GM23338 (cell line): ENCODE measurements at regions not wholly inside any gene's neighbourhood (a gene's known extent, or its start where the extent isn't known, plus 50 kb on each side); places are given as distances from the start of the nearest gene placed in this dataset.
"Not testable (repeated sequence)": the region's sequence is repeated elsewhere in the genome, so short reads cannot be mapped to it uniquely, and the experiment has no call there.

ENCODE experiments used
- ATAC-seq: fragments of 200-7000 bp; cut with Tn5 transposase; 3 replicates; pipeline ENCODE4 v1.9.1; 2020
- DNase-seq: peaks from one replicate; pipeline ENCODE4 v3.0.0-alpha.2; 2015; ENCODE audit warnings: low spot score
- H2AFZ ChIP-seq: fragments of 200-600 bp; sonication (generic); 2 replicates; pipeline ENCODE4 v1.8.0; 2016; ENCODE audit warnings: antibody characterized with exemption, mild to moderate bottlenecking, moderate library complexity
- H3F3A ChIP-seq: fragments of 200-600 bp; sonication (generic); replicated peaks from 2 replicates; pipeline ENCODE4 v1.8.0; 2017; ENCODE audit warnings: antibody characterized with exemption, mixed run types, low read depth
- H3K27ac ChIP-seq: fragments of 200-600 bp; sonication (generic); 2 replicates; pipeline ENCODE4 v1.6.1; 2016; ENCODE audit warnings: low read depth
- H3K27me3 ChIP-seq: fragments of 200-600 bp; sonication (generic); 2 replicates; pipeline ENCODE4 v1.8.0; 2016; ENCODE audit warnings: mild to moderate bottlenecking, mixed run types, moderate library complexity; ENCODE audit not compliant: insufficient read depth
- H3K36me3 ChIP-seq: fragments of 200-600 bp; sonication (generic); 2 replicates; pipeline ENCODE4 v1.8.0; 2016; ENCODE audit warnings: mild to moderate bottlenecking; ENCODE audit not compliant: insufficient read depth
- H3K4me1 ChIP-seq: fragments of 200-600 bp; sonication (generic); 2 replicates; pipeline ENCODE4 v1.8.0; 2016; ENCODE audit warnings: mild to moderate bottlenecking, moderate library complexity; ENCODE audit not compliant: insufficient read depth
- H3K4me2 ChIP-seq: fragments of 200-600 bp; sonication (generic); 2 replicates; pipeline ENCODE4 v1.7.1; 2017; ENCODE audit warnings: mixed run types
- H3K4me3 ChIP-seq: fragments of 200-600 bp; sonication (generic); 2 replicates; pipeline ENCODE4 v1.6.1; 2016; ENCODE audit warnings: mixed run types
- H3K79me2 ChIP-seq: fragments of 200-600 bp; sonication (generic); replicated peaks from 2 replicates; pipeline ENCODE4 v1.8.0; 2017; ENCODE audit warnings: mild to moderate bottlenecking; ENCODE audit not compliant: insufficient read depth
- H3K9me2 ChIP-seq: fragments of 200-600 bp; sonication (generic); 2 replicates; pipeline ENCODE4 v1.8.0; 2017; ENCODE audit not compliant: insufficient read depth
- H4K20me1 ChIP-seq: fragments of 200-600 bp; sonication (generic); replicated peaks from 2 replicates; pipeline ENCODE4 v1.8.0; 2017; ENCODE audit warnings: mild to moderate bottlenecking; ENCODE audit not compliant: insufficient read depth
- H3K27ac Mint-ChIP-seq: 2 replicates; pipeline ENCODE4 v1.8.0; 2020; ENCODE audit warnings: inconsistent platforms, mild to moderate bottlenecking, moderate library complexity, mixed read lengths
- H3K27me3 Mint-ChIP-seq: 3 replicates; pipeline ENCODE4 v1.8.0; 2022; ENCODE audit warnings: low read depth, mild to moderate bottlenecking, moderate library complexity, mixed read lengths, inconsistent platforms; ENCODE audit not compliant: insufficient read depth, poor library complexity
- H3K36me3 Mint-ChIP-seq: 3 replicates; pipeline ENCODE4 v1.8.0; 2021; ENCODE audit warnings: low read depth, mild to moderate bottlenecking, inconsistent platforms, moderate library complexity, mixed read lengths
- H3K4me1 Mint-ChIP-seq: 3 replicates; pipeline ENCODE4 v1.8.0; 2020; ENCODE audit warnings: mild to moderate bottlenecking, inconsistent platforms, mixed read lengths
- H3K4me3 Mint-ChIP-seq: 3 replicates; pipeline ENCODE4 v1.8.0; 2021; ENCODE audit warnings: moderate library complexity, mild to moderate bottlenecking, inconsistent platforms, mixed read lengths
- H3K9me3 Mint-ChIP-seq: 3 replicates; pipeline ENCODE4 v1.8.0; 2020; ENCODE audit warnings: moderate library complexity, mild to moderate bottlenecking, inconsistent platforms, mixed read lengths
- CREB1 ChIP-seq: fragments of 250-450 bp; sonication (Bioruptor Pico); IDR thresholded peaks from 2 replicates; pipeline ENCODE4 v1.5.0; 2020; ENCODE audit warnings: low read depth, mild to moderate bottlenecking, moderate library complexity
- ETS1 ChIP-seq: IDR thresholded peaks from 2 replicates; pipeline ENCODE4 v1.6.1; 2016; ENCODE audit warnings: antibody characterized with exemption
- EZH2 ChIP-seq: fragments of 200-600 bp; sonication (generic); IDR thresholded peaks from one replicate; pipeline ENCODE4 v1.8.0; 2017; ENCODE audit warnings: antibody characterized with exemption, mild to moderate bottlenecking, low read depth; ENCODE audit not compliant: unreplicated experiment
- EZH2phosphoT487 ChIP-seq: fragments of 200-600 bp; sonication (generic); IDR thresholded peaks from one replicate; pipeline ENCODE4 v1.8.1; 2018; ENCODE audit warnings: antibody characterized with exemption; ENCODE audit not compliant: unreplicated experiment
- JUNB ChIP-seq: IDR thresholded peaks from one replicate; pipeline ENCODE4 v1.6.1; 2016; ENCODE audit warnings: antibody characterized with exemption; ENCODE audit not compliant: unreplicated experiment
- NANOG ChIP-seq: IDR thresholded peaks from 2 replicates; pipeline ENCODE4 v1.6.1; 2016; ENCODE audit warnings: antibody characterized with exemption, borderline replicate concordance
- POLR2AphosphoS5 ChIP-seq: IDR thresholded peaks from 2 replicates; pipeline ENCODE4 v1.6.1; 2016; ENCODE audit warnings: antibody characterized with exemption, low read depth
- STAT1 ChIP-seq: IDR thresholded peaks from one replicate; pipeline ENCODE4 v1.6.1; 2016; ENCODE audit warnings: antibody characterized with exemption; ENCODE audit not compliant: unreplicated experiment
- ZNF114 ChIP-seq: fragments of 250-450 bp; sonication (Bioruptor Pico); IDR thresholded peaks from 2 replicates; pipeline ENCODE4 v1.5.0; 2020; ENCODE audit warnings: mild to moderate bottlenecking, moderate library complexity
- ZNF331 ChIP-seq: fragments of 250-450 bp; sonication (Bioruptor Pico); IDR thresholded peaks from 2 replicates; pipeline ENCODE4 v1.5.0; 2020; ENCODE audit warnings: low read depth, mild to moderate bottlenecking, moderate library complexity
- ZNF462 ChIP-seq: fragments of 250-450 bp; sonication (Bioruptor Pico); IDR thresholded peaks from 2 replicates; pipeline ENCODE4 v1.5.0; 2020; ENCODE audit warnings: mild to moderate bottlenecking, moderate library complexity
- TF ChIP-seq, protein P1 (sequence below): IDR thresholded peaks from one replicate; pipeline ENCODE4 v1.6.1; 2018; ENCODE audit warnings: antibody characterized with exemption; ENCODE audit not compliant: unreplicated experiment

GRCh38 chr22:11614798-11615433 lies 3913.1 kb upstream of the OR11H1 start:
- Mint-ChIP-seq H3K36me3 (peaks cover 90% of the 10 kb centered on the region), H3K27me3 (peaks cover 41% of the 10 kb centered on the region)
- ATAC-seq = not testable (repeated sequence)

GRCh38 chr22:11616811-11617210 lies 3911.2 kb upstream of the OR11H1 start:
- H3K4me1 Mint-ChIP-seq = no peaks in the 10 kb centered on the region
- H3K9me3 Mint-ChIP-seq = peaks cover 100% of the 10 kb centered on the region
- Histone ChIP-seq H3K36me3 (peaks cover 10% of the 10 kb centered on the region; the same call in 1 of the 2 replicates), H3K4me2 (no peak overlapping the region), H3F3A (no peaks in the 10 kb centered on the region), H3K4me1 (no peaks in the 10 kb centered on the region), H3K9me2 (no peaks in the 10 kb centered on the region), H2AFZ (no peak overlapping the region), H3K79me2 (no peaks in the 10 kb centered on the region), H3K4me3 (no peak overlapping the region), H3K27ac (no peak overlapping the region), H3K27me3 (no peaks in the 10 kb centered on the region), H4K20me1 (no peaks in the 10 kb centered on the region)
- no peak overlapping the region for H3K27ac Mint-ChIP-seq
- no peak overlapping the region for H3K4me3 Mint-ChIP-seq
- no peak for DNase-seq
- peaks cover 47% of the 10 kb centered on the region for H3K27me3 Mint-ChIP-seq
- H3K36me3 Mint-ChIP-seq = peaks cover 90% of the 10 kb centered on the region
- no peak for ATAC-seq
- no peak for TF ChIP-seq EZH2phosphoT487
- TF ChIP-seq, protein P1, sequence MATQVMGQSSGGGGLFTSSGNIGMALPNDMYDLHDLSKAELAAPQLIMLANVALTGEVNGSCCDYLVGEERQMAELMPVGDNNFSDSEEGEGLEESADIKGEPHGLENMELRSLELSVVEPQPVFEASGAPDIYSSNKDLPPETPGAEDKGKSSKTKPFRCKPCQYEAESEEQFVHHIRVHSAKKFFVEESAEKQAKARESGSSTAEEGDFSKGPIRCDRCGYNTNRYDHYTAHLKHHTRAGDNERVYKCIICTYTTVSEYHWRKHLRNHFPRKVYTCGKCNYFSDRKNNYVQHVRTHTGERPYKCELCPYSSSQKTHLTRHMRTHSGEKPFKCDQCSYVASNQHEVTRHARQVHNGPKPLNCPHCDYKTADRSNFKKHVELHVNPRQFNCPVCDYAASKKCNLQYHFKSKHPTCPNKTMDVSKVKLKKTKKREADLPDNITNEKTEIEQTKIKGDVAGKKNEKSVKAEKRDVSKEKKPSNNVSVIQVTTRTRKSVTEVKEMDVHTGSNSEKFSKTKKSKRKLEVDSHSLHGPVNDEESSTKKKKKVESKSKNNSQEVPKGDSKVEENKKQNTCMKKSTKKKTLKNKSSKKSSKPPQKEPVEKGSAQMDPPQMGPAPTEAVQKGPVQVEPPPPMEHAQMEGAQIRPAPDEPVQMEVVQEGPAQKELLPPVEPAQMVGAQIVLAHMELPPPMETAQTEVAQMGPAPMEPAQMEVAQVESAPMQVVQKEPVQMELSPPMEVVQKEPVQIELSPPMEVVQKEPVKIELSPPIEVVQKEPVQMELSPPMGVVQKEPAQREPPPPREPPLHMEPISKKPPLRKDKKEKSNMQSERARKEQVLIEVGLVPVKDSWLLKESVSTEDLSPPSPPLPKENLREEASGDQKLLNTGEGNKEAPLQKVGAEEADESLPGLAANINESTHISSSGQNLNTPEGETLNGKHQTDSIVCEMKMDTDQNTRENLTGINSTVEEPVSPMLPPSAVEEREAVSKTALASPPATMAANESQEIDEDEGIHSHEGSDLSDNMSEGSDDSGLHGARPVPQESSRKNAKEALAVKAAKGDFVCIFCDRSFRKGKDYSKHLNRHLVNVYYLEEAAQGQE = no peak
- no peak for TF ChIP-seq ETS1
- no peak for TF ChIP-seq JUNB
- no peak for TF ChIP-seq EZH2
- no peak for TF ChIP-seq ZNF114 (CRISPR knock-in tag)
- no peak for TF ChIP-seq POLR2AphosphoS5
- no peak for TF ChIP-seq NANOG
- no peak for TF ChIP-seq STAT1
- no peak for TF ChIP-seq ZNF462 (CRISPR knock-in tag)
- no peak for TF ChIP-seq CREB1 (CRISPR knock-in tag)
- TF ChIP-seq ZNF331 (CRISPR knock-in tag) = no peak

More at GRCh38 chr22:11614798-11615433, 3913.1 kb upstream of the OR11H1 start:
- H2AFZ ChIP-seq, H3K27ac ChIP-seq, H3K4me1 Mint-ChIP-seq, DNase-seq, H4K20me1 ChIP-seq, H3F3A ChIP-seq, H3K27me3 ChIP-seq, H3K9me2 ChIP-seq, H3K4me3 ChIP-seq, H3K79me2 ChIP-seq, H3K36me3 ChIP-seq, H3K4me2 ChIP-seq, H3K4me3 Mint-ChIP-seq, H3K4me1 ChIP-seq, H3K27ac Mint-ChIP-seq: not testable (repeated sequence)
- peaks cover 100% of the 10 kb centered on the region for H3K9me3 Mint-ChIP-seq
